ENCODE measurements at regions not wholly inside any gene's neighbourhood (a gene's known extent, or its start where the extent isn't known, plus 50 kb on each side); places are given as distances from the start of the nearest gene placed in this dataset.

- TF ChIP-seq POLR2A (IDR thresholded peaks at IDR 0.05) = no peak
- TF ChIP-seq CTCF (IDR thresholded peaks at IDR 0.05) = no peak
- no peak for TF ChIP-seq EP300 (IDR thresholded peaks at IDR 0.05)
- Histone ChIP-seq H3K4me3 (no peak overlapping the region), H3K27ac (no peak overlapping the region), H3K4me1 (peaks cover 0 to 17% (median 0%) of the 10 kb centered on the region in 4 donors), H3K27me3 (no peaks in the 10 kb centered on the region), H3K9me3 (no peaks in the 10 kb centered on the region), H3K36me3 (no peaks in the 10 kb centered on the region)
- DNase-seq (ENCODE audit: low spot score in 2 of 2) = no peak
Observed at GRCh38 chr6:105510746-105511145, 107.9 kb upstream of the PREP start.

- 25 to 29% methylated on average over 9 of the region's 9 CpGs for WGBS, 2 donors
- Histone ChIP-seq H3K4me1 (peaks cover 0 to 17% (median 0%) of the 10 kb centered on the region in 4 donors), H3K9me3 (no peaks in the 10 kb centered on the region), H3K36me3 (no peaks in the 10 kb centered on the region), H3K27ac (no peak overlapping the region), H3K27me3 (no peaks in the 10 kb centered on the region), H3K4me3 (no peak overlapping the region)
- peak in 1 of 2 donors; percentile 36 for DNase-seq (ENCODE audit: low spot score in 2 of 2)
- TF ChIP-seq CTCF (IDR thresholded peaks at IDR 0.05) (peak in 2 of 5 experiments; percentile 12 to 21), POLR2A (IDR thresholded peaks at IDR 0.05) (no peak)
Observed at GRCh38 chr6:105509506-105510331, 106.8 kb upstream of the PREP start.

- Histone ChIP-seq H3K27me3 (no peaks in the 10 kb centered on the region), H3K4me1 (peaks cover 0 to 17% (median 0%) of the 10 kb centered on the region in 4 donors), H3K4me3 (no peak overlapping the region), H3K9me3 (no peaks in the 10 kb centered on the region), H3K36me3 (no peaks in the 10 kb centered on the region), H3K27ac (no peak overlapping the region)
- DNase-seq (ENCODE audit: low spot score in 2 of 2) = no peak
- TF ChIP-seq POLR2A (IDR thresholded peaks at IDR 0.05) (no peak), CTCF (IDR thresholded peaks at IDR 0.05) (no peak), EP300 (IDR thresholded peaks at IDR 0.05) (no peak)
- 97 to 100% methylated on average over 1 of the region's 1 CpG for WGBS, 2 donors
Observed at GRCh38 chr6:105507811-105508210, 104.9 kb upstream of the PREP start.

- H3K36me3 ChIP-seq = no peaks in the 10 kb centered on the region
- H3K9me3 ChIP-seq = no peaks in the 10 kb centered on the region
- H3K27ac ChIP-seq = no peak overlapping the region
- no peak for DNase-seq (ENCODE audit: low spot score in 2 of 2)
- H3K27me3 ChIP-seq = no peaks in the 10 kb centered on the region
- no peak overlapping the region for H3K4me3 ChIP-seq
- WGBS, 2 donors = 53 to 71% methylated on average over 1 of the region's 1 CpG
- TF ChIP-seq CTCF (IDR thresholded peaks at IDR 0.05) (no peak), EP300 (IDR thresholded peaks at IDR 0.05) (no peak)
- H3K4me1 ChIP-seq = peaks cover 0 to 15% (median 0%) of the 10 kb centered on the region in 4 donors
Observed at GRCh38 chr6:105504706-105505105, 101.8 kb upstream of the PREP start.

GRCh38 chr6:105503641-105504040, 100.8 kb upstream of the PREP start:
- Histone ChIP-seq H3K27me3 (no peaks in the 10 kb centered on the region), H3K4me1 (peaks cover 0 to 8% (median 0%) of the 10 kb centered on the region in 4 donors), H3K4me3 (no peak overlapping the region), H3K9me3 (no peaks in the 10 kb centered on the region), H3K27ac (no peak overlapping the region), H3K36me3 (no peaks in the 10 kb centered on the region)
- TF ChIP-seq EP300 (IDR thresholded peaks at IDR 0.05) = no peak
- no peak for TF ChIP-seq CTCF (IDR thresholded peaks at IDR 0.05)
- WGBS, 2 donors = 96 to 100% methylated on average over 2 of the region's 2 CpGs
- DNase-seq (ENCODE audit: low spot score in 2 of 2) = no peak
